C1 segment of cervical spinal cord (tissue), 14 donors: ENCODE measurements at regions not wholly inside any gene's neighbourhood (a gene's known extent, or its start where the extent isn't known, plus 50 kb on each side); places are given as distances from the start of the nearest gene placed in this dataset.

Source experiments
- DNase-seq, 14 donors: peaks; one replicate each; lab custom pipeline; 2025; lab: John Stamatoyannopoulos, UW

DNA sequence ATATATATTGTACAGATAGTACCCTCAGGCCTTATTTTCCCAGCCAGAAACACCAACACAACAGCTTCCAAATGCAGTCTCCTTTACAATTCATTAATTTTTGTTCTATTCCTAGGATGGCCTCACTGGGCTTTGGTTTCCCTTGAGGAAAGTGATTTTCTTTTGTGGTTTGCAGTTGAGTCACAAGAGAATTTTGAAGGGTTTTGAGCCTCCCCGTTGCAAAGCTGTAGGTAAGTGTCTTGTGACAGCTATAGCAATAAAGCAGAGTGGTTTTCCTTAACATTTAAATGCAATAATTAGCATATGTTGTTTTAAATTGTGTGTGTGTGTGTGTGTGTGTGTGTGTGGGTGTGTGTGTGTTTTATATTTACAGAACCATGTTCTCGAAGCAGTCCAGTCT lies 54.1 kb upstream of the WDR17 start:
- DNase-seq = no peak

DNA sequence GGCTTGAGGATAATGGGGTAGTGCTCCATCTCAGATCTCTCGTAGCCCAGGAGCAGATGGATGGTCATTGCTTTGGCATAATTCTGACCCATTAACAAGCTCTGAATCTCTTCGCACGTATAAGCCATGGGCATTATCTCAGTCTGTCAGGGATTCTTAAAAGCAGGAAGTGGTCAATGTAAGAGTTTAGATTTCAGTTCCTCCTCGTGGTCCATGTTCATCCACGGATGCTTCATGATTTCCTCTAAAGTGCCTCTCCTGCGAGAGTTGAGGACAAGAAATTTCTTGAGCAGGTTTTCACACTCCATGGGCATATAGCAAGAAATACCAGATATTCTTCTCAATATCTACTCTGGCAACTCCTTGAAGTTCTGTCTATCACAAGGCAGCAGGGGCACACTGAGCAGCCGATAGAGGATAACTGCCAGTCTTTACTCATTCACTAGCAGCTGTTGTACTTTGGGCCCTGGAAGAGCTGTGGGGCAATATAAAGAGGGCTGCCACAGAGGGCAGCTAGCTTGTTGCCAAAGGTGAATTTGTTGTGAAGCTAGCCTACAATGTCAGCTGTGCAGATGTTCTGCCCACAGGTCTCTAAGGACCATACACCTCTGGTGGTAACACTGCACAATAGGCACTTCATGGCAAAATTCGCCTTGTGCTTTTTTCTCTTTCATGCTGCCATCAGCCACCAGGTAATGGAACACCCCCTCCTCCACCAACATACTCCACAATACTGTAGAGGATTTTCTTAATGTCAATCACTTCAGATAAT lies 52.0 kb upstream of the WDR17 start:
- no peak for DNase-seq

DNA sequence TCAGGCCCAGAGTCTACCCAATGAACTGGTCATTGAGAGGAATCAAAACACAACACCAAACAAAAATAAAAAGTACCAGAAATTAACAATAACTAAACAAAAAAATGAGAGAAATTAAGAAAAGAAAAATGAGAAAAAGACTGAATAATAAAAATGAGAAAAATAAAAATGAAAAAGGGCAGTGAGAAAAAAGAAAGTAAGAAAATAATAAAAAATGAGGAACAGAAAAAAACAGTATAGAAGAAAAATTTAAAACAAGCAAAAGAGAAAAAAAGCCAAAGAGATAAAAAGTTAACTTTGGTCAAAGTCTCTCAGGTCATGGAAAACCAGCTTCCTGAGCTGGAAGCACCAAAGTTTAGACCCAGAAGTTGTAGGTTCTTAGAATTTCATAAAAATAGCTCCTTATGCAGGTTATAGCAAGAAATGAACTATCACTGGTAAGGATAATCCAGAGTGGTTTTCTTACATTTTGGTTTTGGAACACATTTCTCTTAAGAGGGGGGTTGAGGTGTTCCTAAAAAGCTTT lies 51.0 kb upstream of the WDR17 start:
- DNase-seq = no peak
